Fibroblast of villous mesenchyme (primary cell): ENCODE measurements at regions not wholly inside any gene's neighbourhood (a gene's known extent, or its start where the extent isn't known, plus 50 kb on each side); places are given as distances from the start of the nearest gene placed in this dataset.

Experiments used
- DNase-seq: peaks from one replicate; pipeline ENCODE4 v3.0.0-alpha.2; 2010; ENCODE audit warnings: low read depth
- H3K4me3 ChIP-seq: 2 replicates; pipeline ENCODE4 v1.5.1; 2011; ENCODE audit warnings: low read depth, mild to moderate bottlenecking, low read length
- TF ChIP-seq, protein P1 (sequence below): IDR thresholded peaks from 2 replicates; pipeline ENCODE4 v1.5.1; 2012; ENCODE audit warnings: low read depth, mild to moderate bottlenecking, low read length; ENCODE audit not compliant: insufficient read depth

GRCh38 chr11:122392508-122392907, 263.0 kb upstream of the UBASH3B start:
- TF ChIP-seq, protein P1, sequence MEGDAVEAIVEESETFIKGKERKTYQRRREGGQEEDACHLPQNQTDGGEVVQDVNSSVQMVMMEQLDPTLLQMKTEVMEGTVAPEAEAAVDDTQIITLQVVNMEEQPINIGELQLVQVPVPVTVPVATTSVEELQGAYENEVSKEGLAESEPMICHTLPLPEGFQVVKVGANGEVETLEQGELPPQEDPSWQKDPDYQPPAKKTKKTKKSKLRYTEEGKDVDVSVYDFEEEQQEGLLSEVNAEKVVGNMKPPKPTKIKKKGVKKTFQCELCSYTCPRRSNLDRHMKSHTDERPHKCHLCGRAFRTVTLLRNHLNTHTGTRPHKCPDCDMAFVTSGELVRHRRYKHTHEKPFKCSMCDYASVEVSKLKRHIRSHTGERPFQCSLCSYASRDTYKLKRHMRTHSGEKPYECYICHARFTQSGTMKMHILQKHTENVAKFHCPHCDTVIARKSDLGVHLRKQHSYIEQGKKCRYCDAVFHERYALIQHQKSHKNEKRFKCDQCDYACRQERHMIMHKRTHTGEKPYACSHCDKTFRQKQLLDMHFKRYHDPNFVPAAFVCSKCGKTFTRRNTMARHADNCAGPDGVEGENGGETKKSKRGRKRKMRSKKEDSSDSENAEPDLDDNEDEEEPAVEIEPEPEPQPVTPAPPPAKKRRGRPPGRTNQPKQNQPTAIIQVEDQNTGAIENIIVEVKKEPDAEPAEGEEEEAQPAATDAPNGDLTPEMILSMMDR = no peak

GRCh38 chr11:122391049-122391448, 264.5 kb upstream of the UBASH3B start:
- no peak overlapping the region for H3K4me3 ChIP-seq
- no peak for DNase-seq
- TF ChIP-seq, protein P1 = no peak

More at GRCh38 chr11:122392508-122392907, 263.0 kb upstream of the UBASH3B start:
- no peak overlapping the region for H3K4me3 ChIP-seq
- DNase-seq = no peak

- TF ChIP-seq, protein P1 = no peak
- DNase-seq = no peak
- H3K4me3 ChIP-seq = no peak overlapping the region
Measured at GRCh38 chr11:122383186-122383585, 267.2 kb upstream of the BLID start.

DNA sequence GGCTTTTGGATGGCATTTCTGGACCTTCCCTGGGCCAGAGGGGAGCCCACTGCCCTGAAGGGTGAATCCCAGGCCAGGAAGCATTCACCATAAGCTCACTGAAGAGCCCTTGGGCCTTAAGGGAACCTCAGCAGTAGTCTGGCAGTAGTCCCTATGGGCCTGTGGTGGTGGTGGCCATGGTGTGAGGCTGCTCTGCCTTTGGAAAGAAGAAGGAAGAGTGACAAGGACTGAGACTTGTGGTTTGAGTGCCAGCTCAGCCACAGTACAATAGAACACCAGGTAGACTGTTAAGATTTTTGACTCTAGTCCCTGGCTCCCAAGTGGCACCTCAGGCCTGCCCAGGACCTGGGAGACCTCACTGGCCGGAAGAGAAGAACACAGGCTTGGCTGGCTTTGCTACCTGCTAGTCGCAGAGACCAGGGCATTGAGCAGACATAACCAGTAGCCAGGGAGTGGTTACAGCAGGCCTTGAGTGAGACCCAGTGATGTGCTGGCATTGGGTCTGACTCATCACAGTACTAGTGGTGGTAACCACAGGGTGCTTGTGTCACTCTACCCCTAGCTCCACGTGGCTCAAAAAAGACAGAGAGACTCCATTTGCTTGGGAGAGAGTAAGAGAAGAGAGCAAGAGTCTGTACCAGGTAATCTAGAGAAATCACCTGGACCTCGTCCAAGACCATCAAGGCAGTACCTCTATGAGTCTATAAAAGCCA, 259.8 kb upstream of the BLID start:
- no peak overlapping the region for H3K4me3 ChIP-seq
- DNase-seq = peak; percentile 14
- TF ChIP-seq, protein P1 = no peak

- TF ChIP-seq, protein P1 = no peak
- no peak for DNase-seq
Measured at GRCh38 chr11:122368796-122369195, 252.8 kb upstream of the BLID start.

GRCh38 chr11:122367809-122368231, 251.8 kb upstream of the BLID start:
- no peak overlapping the region for H3K4me3 ChIP-seq
- TF ChIP-seq, protein P1 = no peak
- peak; percentile 35 for DNase-seq

More at GRCh38 chr11:122368796-122369195, 252.8 kb upstream of the BLID start:
- H3K4me3 ChIP-seq = no peak overlapping the region
